T-helper 2 cell treated with Interferon-gamma antibody and Interleukin-4, amounts not matched to agents 100 ng/mL and 5 ng/mL, for 36 hours (primary cell): ENCODE measurements at regions not wholly inside any gene's neighbourhood (a gene's known extent, or its start where the extent isn't known, plus 50 kb on each side); places are given as distances from the start of the nearest gene placed in this dataset.
"Not testable (repeated sequence)": the region's sequence is repeated elsewhere in the genome, so short reads cannot be mapped to it uniquely, and the experiment has no call there.

Source experiments
- intact Hi-C: fragments of 100-400 bp; cut with micrococcal nuclease; formaldehyde crosslinking; loops from one replicate; pipeline ENCODE4 v1.15.1; 2023

DNA sequence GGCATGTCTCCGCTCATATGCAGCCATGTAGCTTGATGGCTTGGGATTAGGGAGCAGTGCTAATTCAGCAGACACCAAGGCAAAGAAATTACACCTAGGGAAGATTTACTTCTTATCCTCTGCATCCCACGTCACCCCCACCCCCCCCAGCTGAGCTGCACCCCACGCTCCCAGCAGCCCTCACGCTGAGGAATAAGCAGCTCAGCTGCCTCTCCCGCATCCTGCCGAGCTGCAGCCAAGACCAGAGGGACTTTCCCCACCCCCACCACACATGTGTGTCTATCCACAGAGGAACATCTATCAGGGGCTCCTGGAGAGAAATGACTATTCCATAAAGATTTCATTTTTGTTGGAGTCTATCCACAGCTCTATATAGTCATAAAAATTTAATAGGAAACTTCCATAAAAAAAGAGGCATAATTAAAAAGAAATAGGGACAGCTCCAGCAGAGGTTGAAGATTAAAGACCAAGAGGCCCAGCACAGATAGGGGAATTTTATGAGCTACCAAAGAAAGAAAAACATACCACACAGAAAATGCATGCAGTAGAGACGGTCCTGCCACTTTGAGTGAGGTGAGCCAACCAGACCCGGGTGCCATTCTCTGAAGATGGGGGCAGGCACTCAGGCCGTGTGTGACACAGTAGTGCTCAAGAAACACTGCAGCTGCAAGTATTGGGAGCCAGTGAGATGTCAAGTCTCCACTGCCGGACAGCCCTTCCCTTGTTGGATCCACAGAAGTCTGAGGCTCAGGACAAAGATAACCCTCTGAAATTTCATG is 274.8 kb downstream of the BCL2L11 start:
- intact Hi-C loops = not testable (repeated sequence)

DNA sequence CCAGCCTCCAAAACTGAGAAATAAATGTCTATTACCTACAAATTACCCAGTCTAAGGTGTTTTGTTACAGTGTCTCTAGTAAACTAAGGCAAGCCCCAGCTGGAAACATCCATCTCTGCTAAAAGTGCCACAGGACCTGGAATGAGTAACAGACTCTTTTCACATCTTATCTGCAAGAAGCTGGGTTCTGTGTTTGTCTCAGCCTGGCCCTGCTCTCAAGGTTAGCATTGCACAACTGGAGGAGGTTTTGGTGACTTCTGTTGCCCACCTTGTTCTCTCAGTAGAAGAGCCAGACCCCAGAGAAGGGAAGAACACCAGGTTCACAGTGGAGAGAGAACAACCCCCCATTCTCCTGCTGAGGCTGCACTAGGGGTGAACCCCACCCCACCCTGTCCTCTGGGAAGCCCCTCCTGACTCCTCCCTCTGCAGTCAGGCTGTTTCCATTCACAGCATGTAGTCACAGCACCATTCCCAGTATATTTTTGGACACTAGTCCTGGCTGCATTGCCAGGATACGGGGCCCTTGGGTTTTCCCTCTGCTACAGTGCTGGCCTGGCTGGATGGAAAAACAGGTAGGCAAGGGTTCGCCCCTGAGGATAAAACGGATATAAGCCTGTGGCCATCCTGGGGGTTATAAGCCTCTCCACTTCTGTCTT is 280.0 kb downstream of the BCL2L11 start:
- intact Hi-C loops = not testable (repeated sequence)

DNA sequence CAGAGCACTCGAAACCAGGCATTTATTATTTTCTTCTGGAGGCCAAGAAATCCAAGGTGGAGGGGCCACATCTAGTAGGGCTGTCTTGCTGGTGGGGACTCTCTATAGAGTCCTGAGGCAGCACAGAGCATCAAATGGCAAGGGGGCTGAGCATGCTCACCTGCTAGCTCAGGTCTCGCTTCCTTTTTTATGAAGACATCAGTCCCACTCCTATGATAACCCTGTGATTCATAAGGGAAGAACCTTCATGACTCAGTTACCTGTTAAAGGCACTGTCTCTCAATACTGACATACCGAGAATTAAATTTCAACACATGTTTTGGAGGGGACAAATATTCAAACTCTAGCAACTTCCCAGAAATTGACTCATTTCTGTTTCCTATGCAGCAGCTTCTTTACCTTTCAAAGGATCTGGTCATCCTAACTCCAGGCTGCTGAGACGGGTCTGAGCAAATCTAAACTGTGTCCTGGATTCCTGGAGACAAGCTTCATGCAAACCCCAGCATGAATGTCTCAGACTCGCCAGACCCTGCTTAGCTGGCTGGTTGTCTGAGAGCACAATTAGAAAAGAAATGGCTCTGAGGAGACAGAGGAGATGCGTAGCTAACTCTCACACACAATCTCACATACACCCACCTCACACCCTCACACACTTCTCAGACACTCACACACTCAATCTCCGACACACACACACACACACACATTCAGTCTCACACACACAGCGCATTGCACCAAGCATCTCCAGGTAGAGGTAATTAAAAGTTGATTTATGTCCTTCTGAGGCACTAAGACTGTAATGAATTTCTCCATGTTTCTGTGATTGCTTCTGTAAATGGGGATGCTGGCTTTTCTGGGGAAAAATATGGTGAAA is 280.8 kb downstream of the BCL2L11 start:
- intact Hi-C loops = not testable (repeated sequence)

DNA sequence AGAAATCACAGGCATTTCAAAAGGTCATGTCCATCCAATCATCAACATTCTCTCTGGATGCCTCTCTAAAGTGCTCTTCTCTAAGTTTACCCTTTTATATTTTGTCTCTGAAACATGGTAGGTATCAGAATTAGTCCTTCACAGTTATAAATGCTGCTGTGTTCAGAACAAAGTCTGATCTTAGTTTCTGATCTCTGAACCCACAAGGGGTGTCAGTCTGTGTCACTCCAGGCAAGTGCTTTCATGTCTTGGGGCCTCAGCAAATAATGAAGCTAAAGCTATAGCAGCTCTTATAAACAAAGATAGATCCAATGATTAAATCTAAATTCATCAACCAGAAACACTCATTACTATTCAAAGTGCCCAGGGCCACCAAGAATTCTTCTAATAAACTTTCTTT is 281.7 kb downstream of the BCL2L11 start:
- intact Hi-C loops = not testable (repeated sequence)

DNA sequence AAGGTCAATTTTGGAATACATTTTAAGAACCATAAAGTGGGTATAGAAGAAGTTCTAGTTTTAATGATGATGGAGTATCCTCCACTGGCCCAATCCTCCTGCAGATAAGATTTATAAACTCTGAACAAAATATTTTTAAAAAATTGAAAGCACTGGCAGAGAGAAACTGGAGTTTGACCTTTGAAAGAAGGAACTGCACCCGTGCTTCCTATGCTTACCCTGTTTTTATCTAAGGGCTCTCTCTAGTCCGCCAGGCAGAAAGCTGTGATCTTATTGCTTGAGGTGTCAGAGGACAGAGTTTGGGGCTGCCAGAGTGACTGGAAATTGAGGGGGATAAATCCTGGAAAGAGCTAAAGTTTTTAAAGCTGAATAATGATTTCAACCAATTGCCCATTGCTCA is 282.6 kb downstream of the BCL2L11 start:
- intact Hi-C loops = not testable (repeated sequence)

DNA sequence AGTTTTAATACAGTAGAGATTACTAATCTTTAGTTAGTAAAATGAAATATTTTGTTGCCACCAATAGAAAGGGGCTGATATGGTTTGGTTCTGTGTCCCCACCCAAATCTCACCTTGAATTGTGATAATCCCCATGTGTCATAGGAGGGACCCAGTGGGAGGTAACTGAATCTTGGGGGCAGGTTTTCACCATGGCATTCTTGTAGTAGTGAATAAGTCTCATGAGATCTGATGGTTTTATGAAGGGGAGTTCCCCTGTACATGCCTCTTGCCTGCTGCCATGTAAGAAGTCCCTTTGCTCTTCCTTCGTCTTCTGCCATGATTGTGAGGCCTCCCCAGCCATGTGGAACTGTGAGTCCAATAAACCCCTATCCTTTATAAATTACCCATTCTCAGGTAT is 285.9 kb downstream of the BCL2L11 start:
- intact Hi-C loops = not testable (repeated sequence)

DNA sequence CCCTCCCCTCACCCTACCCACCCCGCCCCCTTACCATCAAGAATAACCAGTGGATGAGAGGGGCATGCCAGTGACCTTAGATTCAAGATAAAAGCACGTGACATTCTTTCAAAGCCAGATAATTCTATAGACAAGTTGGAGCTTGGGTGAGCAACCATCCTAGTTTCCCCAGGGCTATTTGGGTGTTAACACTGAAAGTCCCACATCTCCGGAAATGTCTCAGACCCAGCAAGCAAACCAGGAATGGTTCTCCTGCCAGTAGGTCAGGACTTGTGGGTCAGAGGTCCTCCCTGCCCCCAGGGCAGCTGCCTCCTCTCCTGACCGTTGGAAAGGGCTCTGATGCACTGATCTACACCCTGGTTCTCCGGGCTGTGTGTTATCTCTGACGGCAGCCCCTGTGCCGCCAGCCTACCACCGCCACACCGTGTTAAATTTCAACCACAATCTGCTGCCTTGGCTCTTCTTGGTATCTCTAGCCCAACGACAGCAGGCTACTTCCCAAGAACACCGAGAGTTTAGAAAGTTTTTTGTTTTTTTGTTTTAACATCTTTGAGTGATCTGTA is 287.0 kb downstream of the BCL2L11 start:
- intact Hi-C loops = not testable (repeated sequence)

DNA sequence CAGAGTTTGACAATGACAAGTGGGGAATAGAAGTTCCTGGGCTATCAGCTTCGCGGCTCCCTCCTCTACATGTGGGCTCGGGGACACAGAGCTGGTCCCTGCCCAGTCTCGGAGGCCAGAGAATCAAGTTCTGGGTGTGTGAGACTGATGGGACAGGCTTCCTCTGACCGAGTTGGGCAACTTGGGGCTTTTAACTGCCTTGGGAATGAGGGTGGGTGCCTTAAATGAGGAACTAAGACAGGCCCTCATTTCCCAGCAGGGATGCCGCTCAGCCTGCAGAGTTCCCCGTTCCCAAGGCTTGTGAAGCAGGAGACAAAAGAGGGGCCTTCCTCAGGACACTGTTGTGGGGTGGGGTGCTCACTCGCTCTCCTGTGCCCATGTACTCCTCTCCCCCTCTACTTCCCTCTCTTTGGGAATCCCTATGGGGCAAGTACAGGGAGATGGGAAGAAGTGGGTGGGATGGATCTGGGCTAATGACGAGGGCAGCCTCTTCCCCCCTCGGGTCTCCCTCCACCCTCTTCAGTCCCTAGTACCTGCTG is 290.2 kb downstream of the BCL2L11 start:
- intact Hi-C loops = not testable (repeated sequence)

DNA sequence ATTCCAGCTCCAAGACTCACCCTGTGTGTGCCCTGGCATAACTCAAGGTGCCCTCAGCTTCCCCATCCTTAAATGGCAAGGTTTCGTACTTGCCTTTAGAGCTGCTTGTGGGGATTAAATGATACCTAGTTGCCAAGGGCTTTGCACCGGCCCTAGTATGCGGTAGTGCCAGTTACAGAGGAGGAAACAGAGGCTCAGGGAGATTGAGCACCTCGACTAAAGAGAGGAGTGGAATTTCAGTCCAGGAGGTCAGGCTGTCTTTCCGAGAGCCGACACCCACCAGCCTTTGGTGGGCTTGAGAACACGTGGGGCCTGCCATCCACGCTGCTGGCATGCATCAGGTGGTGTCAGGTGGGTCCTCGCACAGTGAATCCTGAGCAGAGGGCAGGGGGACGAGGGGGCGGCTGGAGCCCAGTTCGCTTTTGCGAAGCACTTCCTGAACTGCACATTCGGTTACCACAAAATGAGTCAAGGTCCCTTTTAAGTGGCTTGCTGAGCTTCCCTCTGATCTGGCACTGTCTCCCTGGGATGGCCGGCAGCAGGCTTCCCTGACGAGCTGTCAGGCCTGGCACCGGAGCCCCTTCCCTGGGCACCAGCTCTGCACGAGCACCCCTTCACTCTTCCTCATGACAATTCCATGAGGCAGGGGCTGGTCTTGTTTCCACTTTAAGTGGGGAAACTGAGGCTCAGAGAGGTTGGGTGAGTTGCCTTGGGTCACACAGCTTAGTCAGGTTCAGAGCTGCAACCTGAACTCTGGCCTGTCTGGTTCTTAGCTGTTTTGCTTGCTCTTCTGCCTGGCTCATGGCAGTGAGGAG is 291.4 kb downstream of the BCL2L11 start:
- intact Hi-C loops = not testable (repeated sequence)

DNA sequence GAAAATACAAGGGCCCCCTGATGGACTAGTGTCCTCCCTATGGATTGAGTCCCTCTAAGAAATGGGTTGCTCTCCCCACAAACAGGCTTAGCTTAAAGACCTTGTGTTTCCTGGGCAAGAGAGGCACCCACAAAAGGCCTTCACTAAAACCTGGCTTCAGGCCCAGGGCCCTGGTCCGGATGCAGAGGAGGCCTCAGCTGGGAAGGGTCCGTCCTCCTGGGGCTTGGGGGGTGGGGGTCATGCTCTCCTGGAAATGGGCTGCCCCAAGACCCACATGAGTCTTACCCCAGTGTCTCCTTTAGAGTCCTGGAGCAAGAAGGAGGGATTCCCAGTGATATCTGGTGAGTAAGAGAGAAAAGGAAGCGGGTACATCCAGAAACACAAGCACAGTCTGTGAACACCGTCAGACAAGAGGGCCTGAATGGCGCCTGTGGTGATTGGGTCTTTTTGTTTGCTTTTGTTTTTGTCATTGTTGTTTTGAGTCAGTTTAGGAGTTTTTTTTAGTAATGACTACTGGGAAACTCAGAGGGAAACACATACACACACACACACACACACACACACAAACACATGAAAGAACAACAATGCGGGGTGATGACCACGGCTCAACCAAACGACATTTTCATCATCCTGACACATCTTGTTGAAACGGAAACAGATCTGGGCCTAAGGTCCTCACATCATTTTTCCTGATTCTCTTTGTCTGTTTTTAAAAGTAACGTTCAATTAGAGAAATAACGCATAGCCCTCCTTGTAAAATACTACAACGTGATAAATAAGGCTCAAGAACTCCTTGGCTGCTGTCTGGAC is 292.3 kb downstream of the BCL2L11 start:
- intact Hi-C loops = not testable (repeated sequence)

DNA sequence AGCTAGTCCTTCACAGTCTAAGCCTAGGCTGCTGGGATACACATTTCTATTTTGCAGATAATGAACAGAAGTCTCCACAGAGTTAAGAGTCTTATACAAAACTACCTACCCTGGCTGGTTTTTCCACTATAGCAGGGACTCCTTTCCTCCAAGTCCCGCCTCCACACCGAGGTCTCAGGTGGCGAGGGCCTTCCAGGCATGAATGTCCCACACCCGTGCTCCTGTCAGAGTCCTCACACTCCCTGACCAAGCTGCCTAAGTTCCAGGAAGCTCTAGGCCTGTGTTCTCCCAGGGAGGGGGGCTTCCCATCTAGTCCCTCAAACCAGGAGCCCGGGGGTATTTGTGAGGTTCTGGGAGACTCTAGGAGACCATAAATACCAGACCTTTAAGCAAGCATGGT is 293.2 kb downstream of the BCL2L11 start:
- intact Hi-C loops = not testable (repeated sequence)

DNA sequence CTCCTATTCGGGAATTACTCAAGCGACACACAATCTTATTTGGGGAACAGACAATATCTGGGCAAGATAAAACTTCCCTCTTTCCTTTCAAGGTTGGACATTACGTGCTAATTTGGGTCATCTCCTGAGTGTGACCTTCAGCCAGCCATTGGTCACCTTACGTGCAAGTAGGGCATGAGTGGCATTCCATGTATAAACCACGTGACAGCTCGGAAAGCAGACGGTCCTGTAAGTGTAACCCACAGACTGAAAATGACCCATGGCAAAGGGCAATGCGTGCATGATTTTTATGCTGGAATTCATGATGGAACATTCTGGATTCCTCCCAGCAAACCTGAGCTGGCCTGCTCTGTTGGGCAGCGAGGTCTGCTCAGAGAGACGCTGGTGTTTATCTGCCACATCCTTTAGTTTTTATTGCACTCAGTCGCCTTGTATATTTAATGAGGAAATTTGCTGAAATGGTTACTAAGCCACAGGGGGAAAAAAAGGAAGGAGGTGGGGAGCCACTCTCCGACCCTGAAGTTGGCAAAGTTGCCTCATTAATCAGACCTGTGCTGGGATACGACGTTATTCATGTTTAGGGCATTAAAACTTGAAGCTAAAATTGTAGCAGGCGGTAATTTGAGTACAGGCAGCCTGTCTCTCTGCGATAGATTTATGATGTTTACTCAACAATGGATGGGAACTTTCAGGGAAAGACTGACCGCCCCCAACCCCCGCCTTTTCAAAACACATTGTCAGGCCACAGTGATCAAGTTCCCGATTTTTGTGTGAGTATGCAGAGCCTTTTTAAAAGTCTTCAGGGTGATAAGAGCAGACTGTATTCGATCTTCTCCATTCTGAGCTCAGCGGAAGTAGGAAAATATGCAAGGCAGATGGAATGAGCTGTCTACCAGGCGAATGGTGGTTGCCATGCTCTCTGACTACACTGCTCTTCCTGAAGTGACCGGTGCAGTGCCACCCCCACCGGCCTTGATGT is 295.3 kb downstream of the BCL2L11 start:
- intact Hi-C loops = not testable (repeated sequence)

DNA sequence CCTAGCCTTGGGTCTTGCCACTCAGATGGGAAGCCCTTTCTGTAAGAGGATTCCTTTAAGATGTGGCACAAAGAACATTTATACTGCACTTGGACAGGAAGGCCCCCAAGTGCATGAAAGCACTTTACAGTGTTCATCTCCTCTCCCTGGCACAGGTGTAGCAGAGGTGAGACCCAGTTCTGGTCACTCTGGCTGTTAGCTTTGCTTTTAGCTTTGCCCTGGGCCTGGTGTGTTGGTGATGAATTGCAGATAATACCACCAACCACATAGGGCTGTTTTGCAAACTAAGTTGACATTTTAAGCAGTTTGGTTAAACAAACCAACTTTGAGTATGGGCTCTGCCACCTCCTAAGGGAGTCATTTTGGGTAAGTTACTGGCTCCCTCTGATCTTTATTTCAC is 296.3 kb downstream of the BCL2L11 start:
- intact Hi-C loops = not testable (repeated sequence)

DNA sequence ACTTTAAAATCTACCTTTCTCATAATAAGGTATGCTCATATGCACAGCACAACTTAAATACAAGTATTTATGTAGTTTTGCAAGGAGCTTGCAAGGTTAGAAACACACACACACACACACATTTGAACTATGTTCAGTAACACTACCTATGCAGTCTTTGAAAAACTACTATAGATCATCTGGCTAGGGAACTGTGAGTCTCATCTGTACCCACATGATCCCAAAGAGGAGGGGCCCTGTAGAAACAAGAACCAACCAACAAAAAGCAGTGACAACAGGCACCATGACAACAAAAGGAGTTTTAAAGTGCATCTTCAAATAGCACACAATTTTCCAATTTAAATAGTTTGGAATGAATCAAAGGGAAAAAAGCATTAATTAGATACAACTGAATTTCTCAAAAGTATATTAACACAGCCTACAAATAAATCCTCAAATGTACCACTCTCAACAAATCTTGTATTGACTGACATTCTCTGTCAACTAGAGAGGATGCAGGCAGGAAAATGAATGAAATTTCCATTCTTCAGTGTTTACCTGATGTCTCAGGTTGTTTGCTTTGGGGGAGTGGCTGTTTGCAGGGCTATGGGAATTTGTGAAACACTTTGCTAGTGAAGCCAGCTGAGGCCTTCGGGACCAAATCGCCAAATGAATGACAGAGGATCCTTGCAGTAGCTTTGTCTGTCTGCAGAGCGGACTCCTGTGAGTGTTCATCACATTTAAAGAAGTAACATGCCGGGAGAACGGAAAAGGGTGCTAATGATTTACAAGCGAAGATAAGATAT is 297.6 kb downstream of the BCL2L11 start:
- intact Hi-C loops = not testable (repeated sequence)

DNA sequence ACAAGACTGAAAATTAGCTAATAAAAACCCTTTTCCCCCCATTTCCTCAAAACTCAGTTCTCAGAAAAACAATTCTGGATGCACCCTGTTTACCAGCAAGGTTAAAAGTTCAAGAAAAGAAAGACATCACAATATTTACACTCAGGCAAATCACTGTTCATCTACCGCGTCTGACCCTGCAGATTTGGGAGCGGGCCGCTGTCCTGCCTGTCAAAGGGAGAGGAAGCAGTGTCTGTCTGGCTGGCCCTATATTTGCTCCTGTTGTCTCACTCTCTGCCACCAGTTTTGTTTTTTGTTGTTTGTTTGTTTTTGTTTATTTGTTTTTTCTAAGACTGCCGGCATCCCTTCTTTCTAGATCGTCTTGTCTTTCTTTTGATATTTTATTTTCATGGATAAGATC is 299.4 kb downstream of the BCL2L11 start:
- intact Hi-C loops = not testable (repeated sequence)

DNA sequence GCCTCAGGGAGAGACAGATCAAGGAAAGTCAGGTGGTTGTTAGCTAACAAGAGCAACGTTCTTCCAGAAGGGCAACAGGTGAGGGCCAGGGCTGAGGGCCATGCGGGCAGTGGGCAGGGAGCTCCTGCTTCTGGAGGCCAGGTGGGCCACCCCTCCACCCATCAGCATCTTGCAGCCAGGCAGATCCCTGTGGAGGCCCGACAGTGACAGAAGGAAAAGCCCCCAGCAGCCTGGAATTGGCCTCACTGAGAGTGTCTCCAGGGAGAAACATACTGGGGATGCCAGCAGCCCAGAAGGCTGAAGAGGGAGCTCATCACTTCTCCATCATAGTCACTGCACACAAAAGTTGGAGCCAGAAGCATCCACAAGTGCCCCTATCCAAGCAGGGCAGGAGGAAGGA is 300.1 kb downstream of the BCL2L11 start:
- intact Hi-C loops = not testable (repeated sequence)

DNA sequence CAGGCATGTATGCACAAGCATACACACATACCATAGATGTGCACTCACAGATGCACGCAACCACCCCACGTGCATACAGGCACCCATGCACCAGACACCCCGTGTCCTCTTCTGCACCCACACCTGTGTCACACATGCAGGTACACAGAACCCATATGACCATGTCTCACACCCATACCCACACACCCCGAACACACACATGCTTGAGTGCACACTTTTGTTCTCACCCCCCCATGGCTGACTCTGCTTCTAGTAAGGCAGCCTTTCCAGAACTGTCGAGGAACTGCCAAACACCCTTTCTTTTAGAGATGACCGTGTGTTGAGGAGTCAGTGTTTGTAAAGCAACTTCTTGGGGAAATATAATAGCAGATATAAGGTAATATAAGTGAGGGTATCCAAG is 301.2 kb downstream of the BCL2L11 start:
- intact Hi-C loops = not testable (repeated sequence)

DNA sequence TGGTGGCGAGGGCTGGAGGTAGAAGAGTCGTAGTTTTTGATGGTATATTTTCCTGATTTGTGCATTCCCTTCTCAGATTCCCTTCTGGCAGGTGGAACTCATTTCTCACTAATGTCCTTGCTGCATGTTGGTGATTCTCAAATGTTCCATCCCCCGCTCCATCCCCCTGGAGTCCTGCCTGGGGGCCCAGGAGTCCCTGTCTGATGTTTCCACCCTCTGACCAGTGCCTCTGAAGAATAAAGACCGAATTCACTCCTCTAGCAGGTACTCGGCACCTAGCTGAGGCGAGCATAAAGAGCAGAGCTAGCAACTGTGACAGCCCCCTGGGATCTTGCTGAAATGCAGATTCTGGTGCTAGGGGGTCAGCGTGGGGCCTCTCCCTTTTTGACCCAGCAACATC is 301.8 kb downstream of the BCL2L11 start:
- intact Hi-C loops = not testable (repeated sequence)
